GM18505 (cell line): ENCODE measurements at regions not wholly inside any gene's neighbourhood (a gene's known extent, or its start where the extent isn't known, plus 50 kb on each side); places are given as distances from the start of the nearest gene placed in this dataset.
"Not testable (repeated sequence)": the region's sequence is repeated elsewhere in the genome, so short reads cannot be mapped to it uniquely, and the experiment has no call there.

Source experiments
- ATAC-seq: cut with Tn5 transposase; IDR thresholded peaks from one replicate; pipeline ENCODE4 v1.9.1; 2021; ENCODE audit not compliant: unreplicated experiment
- POLR2A ChIP-seq: IDR thresholded peaks from 4 replicates; pipeline ENCODE4 v1.6.1; 2011; ENCODE audit warnings: borderline replicate concordance; ENCODE audit not compliant: insufficient read depth, insufficient read length; ENCODE audit errors: extremely low read depth

DNA sequence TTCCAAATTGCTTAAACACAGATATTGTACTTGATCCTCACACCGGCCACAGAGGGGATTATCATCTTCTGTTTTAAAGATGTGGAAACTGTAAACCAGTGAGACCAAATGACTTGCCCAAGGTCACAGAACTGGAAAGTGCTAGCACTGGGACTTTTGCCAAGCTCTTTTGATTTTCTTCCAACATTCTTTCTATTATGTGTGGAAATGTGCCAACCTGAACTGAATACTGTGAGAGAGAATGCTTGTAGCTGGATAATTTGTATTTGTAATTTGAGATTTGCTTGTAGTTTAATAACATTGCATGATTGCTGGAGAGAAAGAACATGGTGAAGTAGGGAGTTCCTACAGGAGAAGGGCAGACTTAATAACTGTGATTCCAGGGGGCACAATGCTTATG, 977.9 kb upstream of the NUDT12 start:
- no peak for ATAC-seq

DNA sequence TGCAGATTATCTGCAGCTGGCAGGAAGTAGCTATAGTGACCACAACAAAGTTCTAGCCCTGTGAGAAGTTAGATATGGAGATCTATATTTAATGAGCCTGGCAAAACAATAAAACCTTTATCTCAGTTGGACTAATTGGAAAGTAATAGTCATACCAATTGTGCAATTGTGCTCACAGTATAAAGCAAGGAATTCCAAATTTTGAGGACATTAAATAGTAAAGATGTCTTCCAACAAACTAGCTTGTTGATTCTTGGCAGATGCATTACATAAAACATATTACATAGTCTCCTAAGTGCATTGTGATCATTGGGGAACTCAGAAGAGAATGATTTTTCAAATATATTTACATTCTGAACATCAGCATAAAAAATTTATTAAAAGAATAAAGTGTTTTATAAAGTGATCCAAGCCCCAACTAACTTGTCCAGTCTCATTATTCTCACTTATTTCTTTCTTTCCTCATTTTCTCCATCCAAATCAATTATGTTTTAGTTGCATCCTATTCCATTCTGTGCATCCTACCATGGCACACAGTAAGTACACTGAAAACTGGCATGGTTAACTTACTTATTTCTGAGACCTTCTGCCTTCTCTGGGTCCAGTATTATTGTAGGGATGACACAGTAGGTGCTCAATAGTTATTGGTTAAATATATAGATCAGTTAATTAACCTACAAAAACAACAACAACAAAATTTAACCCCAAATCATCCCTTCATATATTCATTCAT, 977.2 kb upstream of the NUDT12 start:
- ATAC-seq: no peak
- TF ChIP-seq POLR2A: no peak

More for the DNA sequence above, 977.9 kb upstream of the NUDT12 start:
- TF ChIP-seq POLR2A: no peak

DNA sequence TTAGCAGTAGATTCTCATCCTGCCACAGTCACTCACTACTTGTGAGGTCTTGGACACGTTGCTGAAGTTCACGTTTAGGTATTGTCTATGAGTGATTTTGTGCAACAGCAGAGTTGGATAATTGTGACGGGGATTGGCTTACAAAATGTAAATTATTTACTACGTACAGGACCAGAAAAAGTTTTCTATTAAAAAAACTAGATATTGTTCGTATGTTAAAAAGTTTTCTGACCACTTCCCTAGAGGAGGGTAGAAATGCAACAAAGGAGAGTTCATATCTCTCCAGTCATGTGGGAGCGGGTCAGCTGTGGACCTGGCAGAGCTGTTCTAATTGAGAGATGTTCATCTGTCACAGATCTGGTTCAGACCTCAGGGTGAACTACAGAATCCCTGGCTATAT, 976.1 kb upstream of the NUDT12 start:
- ATAC-seq: no peak
- TF ChIP-seq POLR2A: no peak

DNA sequence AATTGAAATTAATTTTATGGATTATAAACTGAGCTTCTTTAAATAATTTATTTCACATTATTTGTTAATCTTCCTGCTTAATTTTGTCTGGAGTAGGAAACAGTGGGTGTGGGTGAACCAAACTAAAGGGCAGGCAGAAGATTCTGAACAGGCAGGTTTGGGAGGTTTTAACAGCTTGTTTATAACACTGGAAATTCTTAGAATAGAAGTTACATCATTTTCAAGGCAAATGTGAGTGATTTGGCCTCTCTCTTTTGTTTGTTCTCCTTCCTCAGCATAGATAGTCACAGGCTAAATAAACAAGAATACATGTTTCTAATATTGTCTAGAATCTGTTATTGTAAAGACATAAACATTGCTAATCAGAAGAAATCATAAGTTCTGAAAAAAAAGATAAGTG, 970.9 kb upstream of the NUDT12 start:
- TF ChIP-seq POLR2A: no peak
- no peak for ATAC-seq

DNA sequence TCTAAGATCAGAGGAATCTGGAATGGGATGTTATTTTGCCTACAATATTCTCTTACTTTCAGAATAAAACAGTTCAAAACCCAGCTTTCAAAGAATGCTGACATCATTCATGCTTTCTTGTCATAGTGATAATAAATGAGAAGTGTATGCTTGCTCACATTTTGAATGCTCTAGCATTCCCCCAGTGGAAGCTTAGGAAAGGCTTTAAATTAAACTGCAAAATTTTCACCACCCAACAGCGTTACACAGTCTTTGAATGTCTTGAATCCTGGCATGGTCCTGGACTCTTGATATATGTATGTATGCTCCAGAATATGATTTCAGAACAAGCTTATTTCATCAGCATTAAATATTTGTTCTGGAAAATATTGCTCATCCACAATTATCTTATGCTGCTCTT, 964.3 kb upstream of the NUDT12 start:
- TF ChIP-seq POLR2A: no peak
- no peak for ATAC-seq

DNA sequence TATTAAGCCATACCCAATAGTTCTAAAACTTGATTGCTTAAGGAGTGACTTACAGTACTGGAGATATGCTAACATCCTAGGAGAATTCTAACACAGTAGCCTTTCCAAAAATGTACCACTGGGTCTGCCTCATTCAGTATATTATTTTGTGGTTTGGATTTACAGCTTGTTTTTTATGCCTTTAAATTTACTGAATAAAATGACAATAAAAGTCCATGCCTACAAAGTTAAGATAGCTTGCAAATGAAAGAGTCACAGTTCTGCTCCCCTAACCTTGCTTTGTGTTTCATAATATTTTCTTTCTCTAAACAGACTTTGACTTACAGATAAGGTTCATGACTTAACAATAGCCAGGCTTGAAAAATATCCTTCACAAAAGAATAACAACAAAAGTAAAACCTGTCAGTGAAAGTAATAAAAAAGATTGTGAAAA, 951.1 kb upstream of the NUDT12 start:
- ATAC-seq: no peak

DNA sequence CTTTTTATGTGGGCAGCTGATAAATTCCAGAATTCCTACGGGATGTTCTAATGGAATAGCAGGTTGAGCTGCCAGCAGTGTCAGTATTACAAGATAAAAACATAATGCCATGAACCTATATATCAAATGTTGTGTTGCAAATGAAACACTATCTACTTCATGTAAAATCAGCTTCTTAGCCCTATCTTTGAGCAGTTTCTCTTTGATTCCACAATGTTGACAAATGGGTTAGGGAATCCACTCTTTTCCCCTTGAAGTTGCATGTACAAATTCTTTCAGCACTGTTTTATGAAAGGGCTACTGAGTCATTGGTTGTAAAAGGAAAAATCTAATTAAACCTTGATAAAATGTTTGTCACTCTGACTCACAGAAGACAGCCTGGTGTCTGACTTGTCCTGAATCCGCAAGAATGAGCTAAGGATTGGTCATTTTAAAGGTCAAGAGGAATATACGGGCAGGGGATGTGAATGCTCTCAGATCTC, 950.6 kb upstream of the NUDT12 start:
- TF ChIP-seq POLR2A: no peak
- ATAC-seq: no peak

More for the DNA sequence above, 951.1 kb upstream of the NUDT12 start:
- no peak for TF ChIP-seq POLR2A

DNA sequence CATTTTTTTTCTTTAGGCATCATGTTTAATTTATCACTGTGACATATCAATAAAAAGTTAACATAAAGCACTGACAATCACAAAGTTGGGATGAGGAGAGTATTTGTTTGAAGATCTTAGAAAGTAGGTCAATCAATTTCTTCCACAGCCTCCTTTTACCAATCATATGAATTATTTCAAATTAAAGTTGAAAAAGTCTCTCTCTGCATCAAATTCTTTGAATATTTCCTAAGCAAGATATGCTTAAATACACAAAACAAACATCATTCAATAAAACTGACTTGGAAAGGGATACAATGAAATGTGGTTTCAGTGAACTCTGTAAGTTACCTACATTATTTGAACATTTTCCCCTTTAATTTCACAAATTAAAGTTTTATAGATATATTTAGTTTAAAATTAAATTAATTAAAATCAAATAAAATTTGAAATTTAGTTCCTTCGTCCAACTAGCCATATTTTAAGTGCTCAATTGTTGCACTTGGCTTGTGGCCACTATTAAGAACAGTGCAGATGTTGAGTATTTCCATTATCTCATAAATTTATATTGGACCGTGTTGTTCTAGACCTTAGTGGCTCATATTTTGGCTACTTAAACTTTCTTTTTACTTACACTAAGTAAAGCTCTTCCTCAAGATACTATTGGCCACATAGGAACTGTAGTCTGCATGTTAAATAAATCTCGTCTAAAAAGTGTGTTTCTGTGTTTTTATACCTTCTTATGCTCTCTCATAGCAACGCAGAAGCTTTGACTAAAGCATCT, 949.7 kb upstream of the NUDT12 start:
- ATAC-seq: no peak
- no peak for TF ChIP-seq POLR2A

DNA sequence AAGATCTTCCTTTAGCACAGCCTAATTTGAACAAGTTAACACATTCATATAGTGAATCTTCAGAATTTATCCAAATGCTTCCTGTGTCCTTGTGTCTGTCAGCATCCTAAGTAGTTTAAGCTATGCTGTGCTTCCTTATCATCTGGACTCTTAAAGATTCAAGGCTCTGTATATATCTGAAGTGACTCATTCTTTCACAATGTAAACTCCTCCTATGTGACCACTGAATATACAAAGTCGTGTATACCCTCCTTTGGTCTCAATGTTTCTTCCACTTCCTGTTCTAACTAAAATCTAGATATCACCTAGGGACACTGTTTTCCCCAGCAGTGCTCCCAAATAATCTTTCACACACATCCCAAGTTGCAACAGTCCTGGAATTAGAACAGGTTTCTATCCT, 935.7 kb upstream of the NUDT12 start:
- ATAC-seq: no peak
- TF ChIP-seq POLR2A: no peak

DNA sequence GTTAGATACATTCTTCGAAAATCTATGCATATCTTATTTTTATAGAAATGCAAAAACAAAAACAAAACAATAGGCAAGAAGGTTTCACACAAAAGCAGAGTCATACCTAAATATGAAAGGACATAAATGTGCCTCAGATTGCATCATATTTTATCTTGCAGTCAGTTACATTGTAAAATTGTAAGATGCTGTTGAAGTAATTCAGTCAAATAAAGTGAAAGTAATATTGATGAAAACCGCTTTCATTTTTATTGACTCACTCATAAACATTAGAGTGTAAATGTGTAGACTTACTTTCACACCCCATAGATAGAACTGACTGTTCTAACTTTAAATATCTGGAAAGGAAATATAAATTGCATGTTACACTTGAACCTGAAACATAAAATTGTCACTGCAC, 931.5 kb upstream of the NUDT12 start:
- no peak for TF ChIP-seq POLR2A
- no peak for ATAC-seq

DNA sequence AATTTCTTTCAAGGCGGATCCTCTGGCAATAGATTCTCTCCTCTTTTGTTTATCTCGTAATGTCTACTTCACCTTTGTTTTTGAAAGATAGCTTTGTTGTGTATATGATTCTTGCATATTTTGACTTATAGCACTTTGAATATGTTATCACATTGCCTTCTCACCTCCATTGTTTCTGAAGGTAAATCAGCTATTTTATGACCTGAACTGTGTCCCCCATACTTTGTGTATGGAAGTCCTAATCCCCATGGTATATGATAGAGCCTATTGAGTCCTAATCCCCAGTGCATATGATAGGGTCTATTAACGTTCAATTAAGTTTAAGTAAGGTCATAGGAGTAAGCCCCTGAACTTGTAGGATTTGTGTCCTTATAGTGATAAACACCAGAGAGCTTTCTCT, 910.2 kb upstream of the NUDT12 start:
- no peak for ATAC-seq

DNA sequence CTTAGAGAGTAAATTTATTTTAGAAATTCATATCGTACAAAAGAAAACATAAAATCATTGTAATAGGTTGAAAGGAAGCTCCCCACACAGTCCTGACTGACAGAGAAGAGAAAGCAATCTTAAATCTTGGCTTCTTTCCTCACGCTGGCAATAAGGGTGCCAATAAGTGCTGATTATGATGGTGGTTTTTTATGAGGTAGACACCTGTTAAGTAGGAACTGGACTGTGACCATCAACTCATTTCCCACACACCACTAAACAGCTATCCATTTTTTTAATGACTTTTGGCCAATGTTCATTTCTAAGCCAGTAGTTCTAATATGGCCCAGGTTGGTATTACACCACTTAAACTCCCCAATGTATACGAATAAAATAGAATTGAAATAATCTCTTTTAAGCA, 893.5 kb upstream of the NUDT12 start:
- no peak for ATAC-seq

More for the DNA sequence above, 910.2 kb upstream of the NUDT12 start:
- TF ChIP-seq POLR2A: no peak

DNA sequence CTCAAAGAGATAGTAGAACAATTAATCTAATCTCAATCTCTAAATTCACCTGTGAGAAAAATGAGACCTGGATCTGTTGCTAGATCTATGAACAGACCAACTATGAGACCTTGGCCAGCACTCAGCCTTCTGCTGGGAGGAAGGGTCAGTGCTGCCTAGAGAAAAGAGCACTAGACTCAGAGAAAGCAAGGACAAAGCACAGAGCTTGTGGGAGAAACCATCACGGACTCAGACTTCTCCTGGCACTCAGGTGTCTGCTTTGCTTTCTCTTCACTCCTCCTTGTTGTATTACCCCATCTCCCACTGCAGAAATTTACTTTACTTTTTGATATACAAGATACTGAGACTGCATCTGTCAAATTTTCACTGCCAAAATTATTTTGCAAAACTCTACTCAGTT, 890.0 kb upstream of the NUDT12 start:
- ATAC-seq: no peak
- no peak for TF ChIP-seq POLR2A

More for the DNA sequence above, 893.5 kb upstream of the NUDT12 start:
- TF ChIP-seq POLR2A: no peak

DNA sequence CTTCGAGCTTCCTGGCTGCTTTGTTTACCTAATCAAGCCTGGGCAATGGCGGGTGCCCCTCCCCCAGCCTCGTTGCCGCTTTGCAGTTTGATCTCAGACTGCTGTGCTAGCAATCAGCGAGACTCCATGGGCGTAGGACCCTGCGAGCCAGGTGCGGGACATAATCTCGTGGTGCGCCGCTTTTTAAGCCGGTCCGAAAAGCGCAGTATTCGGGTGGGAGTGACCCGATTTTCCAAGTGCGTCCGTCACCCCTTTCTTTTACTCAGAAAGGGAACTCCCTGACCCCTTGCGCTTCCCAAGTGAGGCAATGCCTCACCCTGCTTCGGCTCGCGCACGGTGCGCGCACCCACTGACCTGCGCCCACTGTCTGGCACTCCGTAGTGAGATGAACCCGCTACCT, 889.3 kb upstream of the NUDT12 start:
- not testable (repeated sequence) for ATAC-seq
